Stimulated activated CD4-positive, alpha-beta T cell treated with anti-CD3 and anti-CD28 coated beads, Interleukin-15, amount 100 ng/mL, for 48 hours (primary cell): ENCODE measurements at regions not wholly inside any gene's neighbourhood (a gene's known extent, or its start where the extent isn't known, plus 50 kb on each side); places are given as distances from the start of the nearest gene placed in this dataset.
"Not testable (repeated sequence)": the region's sequence is repeated elsewhere in the genome, so short reads cannot be mapped to it uniquely, and the experiment has no call there.

Source experiments
- DNase-seq, 2 donors: peaks; one replicate each; pipeline ENCODE4 v3.0.0-alpha.2; 2020; ENCODE audit warnings: low read depth in 2 of 2

DNA sequence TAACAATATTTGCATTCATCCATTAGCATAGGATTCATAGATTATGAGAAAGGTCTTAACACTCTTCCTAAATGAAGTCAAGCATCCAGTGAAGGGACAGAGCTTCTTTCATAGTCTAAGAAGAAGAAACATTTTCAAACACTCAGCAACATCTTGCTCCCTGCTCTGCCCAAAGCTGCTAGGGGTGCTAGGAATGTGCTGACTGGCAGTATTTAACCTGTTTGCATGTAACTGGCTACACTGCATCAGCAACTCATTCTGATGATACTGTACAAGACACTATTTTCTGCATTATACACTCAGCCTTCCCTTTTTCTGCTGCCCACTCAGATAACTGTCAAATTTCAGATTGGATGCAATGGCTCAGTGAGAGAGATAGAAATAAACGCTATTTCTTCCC is 495.1 kb upstream of the ARID1B start:
- no peak for DNase-seq

DNA sequence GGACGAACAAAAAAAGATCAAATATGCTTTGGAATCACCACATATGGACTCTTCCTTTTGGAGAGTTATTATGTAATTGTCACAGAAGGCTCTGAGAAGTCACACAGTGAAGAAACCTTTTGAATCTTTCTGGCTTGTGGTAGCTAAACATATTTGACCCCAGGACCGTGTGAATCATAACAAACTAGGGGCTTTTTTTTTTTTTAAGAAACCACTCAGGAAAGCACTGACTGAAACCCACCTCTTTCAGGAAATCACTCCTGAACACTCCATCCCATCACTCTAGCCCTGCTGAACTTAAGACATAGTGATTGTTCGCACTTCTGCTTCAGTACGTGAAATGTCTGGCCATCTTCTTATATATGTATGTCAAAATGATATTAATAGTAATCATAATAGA is 495.9 kb upstream of the ARID1B start:
- no peak for DNase-seq

DNA sequence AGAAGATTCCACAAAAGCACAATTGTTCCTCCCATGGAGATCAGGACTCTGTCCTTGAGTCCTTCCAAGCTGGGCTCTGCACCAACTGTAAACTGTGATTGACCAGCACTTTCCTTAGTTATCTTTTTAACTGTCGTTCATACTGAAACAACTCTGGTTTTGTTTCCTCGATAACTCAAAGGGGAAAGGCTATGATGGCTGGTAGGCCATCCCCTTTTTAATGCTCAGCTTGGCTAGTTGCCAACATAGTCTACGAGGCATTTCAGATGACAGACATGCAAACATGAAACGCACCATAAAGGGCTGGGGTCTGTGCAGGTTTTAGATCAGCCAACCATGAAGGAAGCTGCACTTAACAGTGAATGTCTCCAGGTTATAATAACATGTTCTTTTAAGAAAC is 497.1 kb upstream of the ARID1B start:
- DNase-seq: no peak

DNA sequence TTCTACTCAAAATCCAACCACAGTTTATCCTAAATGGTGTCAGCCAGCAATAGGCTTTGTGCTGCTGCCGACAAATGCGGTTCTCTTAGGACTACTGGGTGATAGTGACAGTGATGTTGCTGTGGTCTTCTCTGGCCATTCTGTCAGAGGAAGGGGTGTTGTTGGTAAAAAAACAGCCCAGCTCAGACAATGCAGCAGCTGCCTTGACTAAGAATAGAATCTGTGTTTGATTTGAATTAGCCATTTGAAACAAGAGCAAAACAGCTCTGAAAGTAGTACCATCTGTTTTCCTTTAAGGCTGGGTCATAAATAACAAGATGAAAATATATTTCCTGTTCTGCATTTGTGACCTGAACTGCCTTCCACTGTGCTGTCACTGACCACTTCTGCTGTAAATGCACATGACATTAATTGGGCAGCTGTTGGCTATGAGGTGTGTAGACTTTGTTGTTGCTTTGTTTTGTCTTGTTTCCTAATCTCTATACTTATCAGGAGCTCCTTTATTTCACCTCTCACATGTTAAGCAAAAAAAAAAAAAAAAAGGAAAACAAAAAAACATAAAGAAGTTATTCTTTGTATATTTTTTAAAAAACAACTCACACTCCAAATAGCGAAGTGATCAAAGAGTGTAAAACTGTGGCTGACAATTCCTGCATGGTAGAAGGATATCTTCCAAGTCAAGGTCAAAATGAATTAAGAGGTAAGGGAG is 497.8 kb upstream of the ARID1B start:
- DNase-seq: no peak

DNA sequence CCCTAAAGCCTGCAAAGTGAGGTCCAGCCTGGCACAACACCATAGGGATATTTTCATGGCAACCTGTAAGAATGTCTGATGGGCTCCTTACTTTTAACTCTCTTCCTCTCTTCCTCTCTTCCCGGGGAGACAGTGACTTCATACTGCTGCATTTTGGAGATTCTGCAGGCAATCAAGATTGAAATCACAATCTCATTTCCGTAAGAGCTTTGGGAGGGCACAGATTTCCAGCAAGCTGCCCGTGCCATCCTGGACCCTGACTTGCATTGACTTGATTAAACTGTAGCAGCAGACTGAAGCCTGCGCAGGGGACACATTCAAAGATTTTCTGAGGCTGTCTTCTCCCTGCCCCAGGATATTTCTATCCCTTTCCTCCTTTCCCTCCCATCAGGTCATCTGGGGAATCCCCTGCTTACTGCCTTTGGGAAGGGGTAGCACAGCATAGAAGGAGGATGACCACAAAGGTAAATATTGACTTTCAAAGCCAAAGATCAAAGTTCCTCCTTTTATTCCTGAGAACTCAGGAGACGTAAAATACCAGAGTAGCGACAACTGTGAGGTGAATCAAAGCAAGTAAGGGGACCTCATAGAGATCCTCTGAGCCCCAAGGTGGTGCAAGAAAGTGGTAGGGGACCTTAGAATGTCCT is 504.0 kb upstream of the ARID1B start:
- no peak for DNase-seq

DNA sequence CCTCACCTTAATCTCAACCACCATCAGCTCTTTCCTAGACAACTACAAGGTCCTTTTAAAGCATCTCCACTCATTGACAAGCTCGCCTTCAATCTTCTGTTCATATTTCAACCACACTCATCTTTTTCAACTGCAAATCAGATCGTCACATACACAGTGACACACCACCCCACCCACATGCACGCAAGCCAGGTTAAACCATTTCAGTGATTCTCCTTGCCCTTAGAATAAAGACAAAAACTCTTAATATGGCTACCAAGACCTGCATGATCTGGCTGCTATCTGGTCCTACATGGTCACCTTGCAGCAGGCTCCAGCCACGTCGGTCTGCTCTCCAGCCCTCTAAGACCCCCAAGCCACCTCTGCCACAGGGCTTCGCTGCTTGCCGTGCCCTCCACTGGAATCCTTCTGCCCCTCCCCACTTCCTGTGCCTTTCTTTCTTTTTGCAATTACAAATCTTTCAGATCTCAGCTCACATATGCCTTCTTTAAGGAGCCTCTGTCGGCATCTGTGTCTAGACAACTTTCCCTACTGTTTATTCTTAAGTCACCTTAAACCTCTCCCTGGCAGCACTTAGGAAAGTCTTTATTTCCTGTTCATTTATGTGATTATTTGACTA is 507.3 kb upstream of the ARID1B start:
- peak in 1 of 2 donors; percentile 36 for DNase-seq

DNA sequence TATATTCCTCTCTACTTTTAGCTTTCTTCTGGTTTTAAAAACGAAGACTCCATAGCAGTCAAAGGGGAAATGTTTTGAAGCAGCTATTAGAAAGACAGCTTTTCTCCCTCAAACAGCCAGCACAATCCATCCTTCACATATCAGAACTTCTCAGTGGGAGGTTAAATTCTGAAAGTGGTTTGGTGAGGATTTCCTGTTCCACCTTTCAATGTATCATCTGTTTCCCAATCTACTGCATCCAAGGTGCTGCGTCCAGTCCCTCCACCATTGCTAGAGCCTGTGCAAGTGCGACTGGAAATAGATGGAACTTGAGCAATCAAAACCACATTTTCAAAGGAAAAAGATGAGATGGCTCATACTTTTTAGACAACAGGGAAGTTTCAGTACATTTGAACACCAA is 508.3 kb upstream of the ARID1B start:
- DNase-seq: no peak

DNA sequence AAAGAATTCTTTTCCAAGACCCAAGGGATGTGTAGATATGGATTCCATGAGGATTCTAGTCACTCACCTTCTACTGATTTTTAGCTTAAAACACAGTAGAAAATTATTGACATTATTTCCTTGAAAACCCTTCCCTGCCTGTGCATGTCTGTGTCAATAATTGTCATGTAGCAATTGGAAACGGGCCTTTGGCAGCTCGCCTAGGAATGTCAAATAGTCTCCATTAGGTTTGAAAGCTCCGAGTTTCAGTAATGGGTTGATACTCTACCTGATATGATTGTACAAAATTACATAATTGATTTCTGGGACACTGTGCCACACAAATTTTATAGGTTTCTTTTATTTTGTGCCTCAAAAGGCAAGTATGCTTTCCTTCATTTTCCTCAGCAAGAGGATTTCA is 515.2 kb upstream of the ARID1B start:
- DNase-seq: no peak

DNA sequence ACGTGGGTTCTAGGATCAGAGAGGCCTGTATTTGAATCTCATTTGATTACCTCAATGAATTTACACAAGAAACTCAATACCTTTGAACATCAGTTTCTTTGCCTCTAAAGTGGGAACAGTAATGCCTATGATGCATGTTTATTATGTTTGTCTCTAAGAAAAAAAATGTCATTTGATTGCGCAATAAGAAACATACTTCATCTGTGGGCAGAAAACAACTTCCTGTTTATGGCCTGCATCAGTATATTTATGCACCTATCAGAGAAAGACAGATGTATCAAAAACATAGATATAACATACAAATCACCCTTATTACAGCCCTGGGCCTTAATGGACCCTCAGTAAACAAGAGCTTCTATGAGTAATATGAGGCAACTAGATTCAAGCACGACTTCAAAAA is 516.4 kb upstream of the ARID1B start:
- no peak for DNase-seq

DNA sequence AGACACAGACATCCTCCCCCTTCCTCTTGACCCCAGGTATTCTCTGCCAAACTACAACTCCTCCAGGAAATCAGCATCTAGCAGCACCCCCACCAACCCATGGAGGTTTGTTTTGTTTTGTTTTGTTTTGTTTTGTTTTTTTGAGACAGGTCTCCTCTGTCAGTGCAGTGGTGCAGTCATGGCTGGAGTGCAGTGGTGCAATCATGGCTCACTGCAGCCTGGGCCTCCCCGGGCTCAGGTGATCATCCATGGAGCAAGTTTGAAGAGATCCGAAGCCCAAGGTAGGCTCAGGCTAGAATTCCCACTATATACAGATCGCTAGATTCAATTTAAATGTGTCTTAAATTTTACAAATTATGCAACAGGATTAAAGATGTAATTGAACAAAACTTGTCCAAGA is 518.2 kb upstream of the ARID1B start:
- DNase-seq: no peak

DNA sequence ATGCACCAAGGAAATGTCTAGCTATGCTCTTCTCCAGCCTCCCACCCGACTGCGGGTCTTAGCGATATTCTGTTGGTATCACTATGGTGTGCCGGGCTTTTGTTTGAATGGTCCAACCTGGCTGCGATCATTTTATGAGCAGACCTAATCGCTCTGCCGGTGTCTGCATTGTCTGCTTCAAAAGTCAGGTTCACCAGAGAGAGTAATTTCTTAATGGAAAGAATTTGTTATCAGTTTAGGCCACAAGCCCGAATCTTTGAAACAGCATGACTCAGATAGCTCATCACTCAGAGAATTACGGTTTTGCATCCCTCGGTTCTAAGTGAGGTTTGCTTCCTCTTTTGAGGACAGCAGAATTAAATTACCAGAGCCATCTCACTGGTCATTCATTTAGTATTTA is 521.0 kb upstream of the ARID1B start:
- no peak for DNase-seq

DNA sequence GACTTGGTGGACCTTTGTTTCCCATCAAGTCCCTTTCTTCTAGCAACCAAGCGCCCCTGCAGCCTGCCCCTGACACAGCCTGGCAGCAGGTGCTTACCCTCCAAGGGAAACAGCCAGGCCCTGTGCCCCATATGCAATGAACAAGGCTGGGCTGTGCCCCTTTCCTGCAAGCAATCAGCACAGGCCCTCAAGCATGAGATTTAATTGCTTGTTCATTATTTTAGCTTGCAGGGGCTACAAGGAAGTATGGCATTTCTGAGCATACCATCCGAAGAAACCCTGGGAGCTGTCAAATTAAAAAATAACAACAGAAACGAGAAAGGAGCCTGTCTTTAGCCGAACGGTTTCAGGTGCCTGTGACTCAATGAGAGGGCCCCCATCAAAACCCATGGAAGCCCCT is 522.9 kb upstream of the ARID1B start:
- DNase-seq: no peak

DNA sequence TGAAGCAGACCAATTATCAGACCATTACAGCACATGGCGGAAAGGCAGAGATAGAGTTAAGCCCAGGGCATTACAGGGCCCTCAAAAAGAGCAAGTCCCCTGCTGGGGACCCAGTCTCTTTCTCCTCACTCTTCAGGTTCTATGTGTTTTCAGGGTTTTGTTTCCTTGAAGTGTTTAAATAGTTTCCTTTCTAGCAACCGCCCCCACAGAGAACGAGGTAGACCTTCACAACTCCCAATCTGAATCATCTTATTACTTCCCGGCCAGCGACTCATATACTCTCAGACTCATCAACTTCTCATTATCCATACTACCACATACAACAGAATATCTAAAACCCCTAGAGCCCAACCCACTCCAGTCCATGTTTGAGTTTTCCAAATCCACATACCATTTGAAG is 526.6 kb upstream of the ARID1B start:
- peak; percentile 28 to 48 for DNase-seq

DNA sequence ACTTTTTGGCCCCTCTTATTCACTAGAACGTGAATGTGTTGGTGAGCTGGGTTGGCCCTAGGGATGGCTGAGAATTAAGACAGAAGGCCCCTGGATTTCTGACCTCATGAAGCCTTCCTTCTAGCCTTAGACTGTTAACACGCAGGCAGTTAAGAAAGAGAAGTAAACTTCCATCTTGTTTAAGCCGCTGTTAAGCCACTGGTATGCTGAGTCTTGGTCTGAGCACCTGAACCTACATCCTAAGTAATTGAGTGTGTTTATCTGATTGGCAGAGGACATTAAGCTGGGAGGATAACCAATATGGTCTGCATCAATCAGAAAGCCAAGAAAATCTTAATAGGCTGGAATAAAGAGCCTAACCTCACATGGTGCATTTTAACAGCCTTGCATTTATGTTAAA is 535.0 kb upstream of the ARID1B start:
- DNase-seq: no peak

DNA sequence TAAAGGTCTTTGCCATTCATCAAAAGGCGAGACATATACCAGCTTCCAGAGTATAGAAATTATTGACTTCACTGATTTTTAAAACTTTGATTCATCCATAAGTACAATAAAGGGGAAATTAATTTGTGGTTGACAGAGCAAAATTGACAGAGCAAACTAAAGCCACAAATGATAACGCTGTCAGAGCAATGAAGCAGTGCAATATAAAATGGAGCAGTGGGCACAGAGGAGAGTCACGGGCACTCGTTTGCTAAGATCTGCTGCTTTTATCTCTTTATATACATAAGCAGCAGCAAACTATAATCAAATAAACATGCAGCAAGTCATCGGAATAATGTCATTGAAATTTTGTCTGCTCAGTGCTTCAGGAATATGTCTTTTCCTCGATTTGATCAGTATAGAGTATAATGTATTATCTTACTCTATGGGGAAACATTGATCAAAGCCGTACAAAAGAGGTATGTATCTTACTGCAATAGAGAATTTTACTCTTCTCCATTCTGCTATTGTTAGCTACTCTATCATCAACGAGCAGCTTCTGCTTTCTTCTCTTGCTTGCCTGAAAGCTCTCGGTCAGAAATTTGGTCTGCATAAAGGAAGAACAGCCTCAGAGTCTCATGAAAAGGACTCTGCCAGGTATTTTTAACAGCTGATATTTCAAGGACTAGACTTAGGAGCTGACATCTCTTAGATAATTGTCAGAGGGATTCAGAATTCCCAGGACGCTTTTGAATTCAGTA is 546.0 kb upstream of the ARID1B start:
- DNase-seq: no peak

DNA sequence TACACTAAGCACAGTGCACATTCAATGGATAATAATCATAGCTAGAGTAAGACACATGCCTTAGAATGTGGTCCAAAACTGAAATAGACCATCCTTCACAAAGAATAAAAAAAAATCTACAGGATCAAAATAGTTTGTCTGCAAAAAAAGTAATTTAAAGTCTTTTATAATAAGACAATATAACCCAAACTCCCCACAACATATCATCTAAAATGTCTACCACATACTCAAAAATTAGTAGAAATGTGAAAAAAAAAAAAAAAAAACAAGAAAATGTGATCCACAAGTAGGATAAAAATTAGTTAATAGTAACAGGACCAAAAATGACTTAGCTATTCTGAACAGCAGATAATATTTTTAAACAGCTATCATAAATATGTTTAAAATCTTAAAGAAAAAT is 557.2 kb upstream of the ARID1B start:
- DNase-seq: no peak

DNA sequence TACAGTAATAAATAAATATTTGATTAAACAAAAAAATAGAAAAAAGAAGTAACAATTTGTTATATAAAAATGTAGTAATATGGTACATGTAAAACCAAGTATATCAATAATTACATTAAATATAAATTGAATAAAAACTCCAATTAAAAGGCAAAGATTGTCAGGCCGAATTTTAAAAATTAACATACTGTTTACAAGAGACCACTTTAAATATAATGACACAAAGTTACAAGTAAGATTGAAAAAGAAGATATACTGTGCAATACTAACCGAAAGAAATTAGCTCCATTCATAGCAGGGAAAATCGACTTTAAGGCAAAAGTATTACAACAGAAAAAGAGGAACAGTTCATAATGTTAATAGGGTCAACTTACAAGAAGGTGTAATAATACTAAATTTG is 571.5 kb upstream of the ARID1B start:
- DNase-seq: no peak

DNA sequence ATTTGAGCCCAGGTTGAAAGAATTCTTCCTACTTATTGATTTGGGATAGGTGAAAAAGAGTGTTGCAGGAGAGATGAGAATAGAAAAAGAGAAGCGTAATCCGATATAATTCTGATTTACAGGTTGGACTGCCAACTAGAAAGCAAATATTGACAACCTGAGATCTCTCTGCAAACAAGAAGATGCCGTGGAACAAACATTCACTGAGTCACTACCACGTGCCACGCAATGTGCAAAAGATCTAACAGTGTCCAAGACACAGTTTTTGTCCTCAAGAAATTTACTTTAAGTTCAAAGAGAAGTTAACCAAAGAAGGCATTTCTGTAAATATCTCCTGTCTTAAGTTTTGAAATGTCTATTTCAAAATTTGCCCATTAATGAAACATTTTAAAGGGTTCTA is 578.0 kb upstream of the ARID1B start:
- no peak for DNase-seq

DNA sequence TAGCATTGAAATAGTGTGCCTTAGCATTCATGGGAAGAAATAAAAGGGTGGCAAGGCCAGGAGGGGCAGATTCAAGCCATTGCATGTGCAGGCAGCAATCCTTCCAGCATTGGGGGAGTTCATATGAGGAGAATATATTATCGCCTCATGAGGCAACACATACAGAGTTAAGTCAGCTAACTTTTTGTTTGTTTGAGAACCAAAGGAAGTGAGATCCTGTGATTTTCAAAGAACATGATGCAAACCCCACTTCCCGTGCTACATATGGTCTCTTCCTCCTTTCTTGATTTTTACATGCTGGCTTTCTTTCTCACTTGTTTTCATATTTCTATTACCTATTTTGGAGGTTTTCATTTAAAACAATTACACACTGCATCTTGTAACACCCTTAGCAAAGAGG is 579.7 kb upstream of the ARID1B start:
- DNase-seq: no peak

DNA sequence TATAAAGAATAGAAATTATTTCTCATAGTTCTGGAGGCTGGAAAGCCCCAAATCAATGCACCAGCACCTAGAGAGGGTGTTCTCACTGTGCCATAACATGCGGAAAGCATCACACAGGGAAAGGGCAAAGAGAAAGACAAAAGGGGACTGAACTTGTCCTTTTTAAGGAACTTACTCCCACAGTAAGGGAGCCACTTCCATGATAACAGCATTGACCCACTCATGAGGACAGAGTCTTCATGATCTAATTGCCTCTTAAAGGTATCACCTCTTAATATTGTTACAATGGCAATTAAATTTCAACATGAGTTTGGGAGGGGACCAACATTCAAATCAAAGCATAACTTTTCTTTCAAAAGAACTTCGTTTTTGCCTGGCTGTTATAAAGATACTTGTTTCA is 582.2 kb upstream of the ARID1B start:
- no peak for DNase-seq

DNA sequence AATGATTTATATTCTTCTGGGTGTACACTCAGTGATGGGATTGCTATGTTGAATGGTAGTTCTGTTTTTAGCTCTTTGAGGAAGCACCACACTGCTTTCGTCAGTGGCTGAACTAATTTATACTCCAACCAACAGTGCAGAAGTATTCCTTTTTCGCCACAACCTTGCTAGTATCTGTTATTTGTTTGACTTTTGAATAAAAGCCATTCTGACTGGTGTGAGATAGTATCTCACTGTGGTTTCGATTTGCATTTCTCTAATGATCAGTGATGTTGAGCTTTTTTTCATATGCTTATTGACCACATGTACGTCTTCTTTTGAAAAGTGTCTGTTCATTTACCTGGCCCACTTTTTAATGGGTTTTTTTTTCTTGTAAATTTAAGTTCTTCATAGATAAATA is 583.8 kb upstream of the ARID1B start:
- DNase-seq: no peak

DNA sequence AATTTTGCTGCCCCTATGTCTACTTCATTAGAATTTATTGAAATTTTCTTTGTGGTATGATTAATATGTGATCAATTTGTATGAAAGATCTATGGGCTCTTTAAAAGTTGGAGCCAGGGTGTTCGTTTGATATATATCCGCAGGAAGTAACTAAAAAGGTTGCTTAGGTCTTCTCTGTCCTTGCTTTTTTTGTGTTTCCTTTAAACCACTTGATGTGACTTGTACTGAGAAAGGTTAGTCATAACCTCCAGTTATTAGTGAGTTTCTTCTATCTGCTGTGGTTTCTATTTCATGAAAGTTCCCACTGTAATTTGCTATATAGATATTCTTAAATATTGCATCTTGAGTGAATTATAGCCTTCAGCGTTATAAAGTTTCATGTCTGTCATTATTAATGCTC is 585.3 kb upstream of the ARID1B start:
- DNase-seq: no peak

DNA sequence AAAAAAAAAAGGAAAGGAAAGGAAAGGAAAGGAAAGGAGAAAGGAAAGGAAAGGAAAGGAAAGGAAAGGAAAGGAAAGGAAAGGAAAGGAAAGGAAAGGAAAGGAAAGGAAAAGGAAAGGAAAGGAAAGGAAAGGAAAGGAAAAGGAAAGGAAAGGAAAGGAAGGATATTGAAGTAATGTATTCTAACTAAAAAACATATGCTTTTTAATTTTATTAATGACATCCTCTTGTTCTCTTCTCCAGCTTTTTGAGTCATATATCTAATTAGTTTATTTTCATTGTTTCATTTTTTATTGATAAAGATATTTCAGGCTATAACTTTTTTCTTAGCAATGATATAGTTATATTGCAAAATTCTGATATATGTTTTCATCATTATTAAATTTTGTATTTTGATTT is 585.8 kb upstream of the ARID1B start:
- not testable (repeated sequence) for DNase-seq
